GM19372 (cell line): ENCODE measurements at regions not wholly inside any gene's neighbourhood (a gene's known extent, or its start where the extent isn't known, plus 50 kb on each side); places are given as distances from the start of the nearest gene placed in this dataset.

Source experiments
- ATAC-seq: cut with Tn5 transposase; IDR thresholded peaks from one replicate; pipeline ENCODE4 v1.9.1; 2021; ENCODE audit warnings: mild to moderate bottlenecking, low read depth, moderate library complexity; ENCODE audit not compliant: unreplicated experiment

GRCh38 chr4:116877069-116877468 lies 208.3 kb downstream of the TRAM1L1 start:
- ATAC-seq: no peak

- no peak for ATAC-seq
These were observed 212.4 kb downstream of the TRAM1L1 start for GRCh38 chr4:116872941-116873340.

- ATAC-seq: no peak
These were observed 213.1 kb downstream of the TRAM1L1 start for GRCh38 chr4:116872308-116872707.

GRCh38 chr4:116870686-116871085 lies 214.7 kb downstream of the TRAM1L1 start:
- ATAC-seq: no peak

- ATAC-seq: no peak
These were observed 219.3 kb downstream of the TRAM1L1 start for GRCh38 chr4:116866106-116866505.

GRCh38 chr4:116862592-116862991 lies 222.8 kb downstream of the TRAM1L1 start:
- no peak for ATAC-seq

- ATAC-seq: no peak
These were observed 224.5 kb downstream of the TRAM1L1 start for GRCh38 chr4:116860891-116861290.

GRCh38 chr4:116849620-116850019 lies 235.8 kb downstream of the TRAM1L1 start:
- no peak for ATAC-seq

- ATAC-seq: no peak
These were observed 237.8 kb downstream of the TRAM1L1 start for GRCh38 chr4:116847616-116848015.

- no peak for ATAC-seq
These were observed 245.6 kb downstream of the TRAM1L1 start for GRCh38 chr4:116839826-116840225.

- no peak for ATAC-seq
These were observed 246.8 kb downstream of the TRAM1L1 start for GRCh38 chr4:116838609-116839008.

- ATAC-seq: no peak
These were observed 256.2 kb downstream of the TRAM1L1 start for GRCh38 chr4:116829187-116829586.

GRCh38 chr4:116824172-116824571 lies 261.2 kb downstream of the TRAM1L1 start:
- no peak for ATAC-seq

- no peak for ATAC-seq
These were observed 273.6 kb downstream of the TRAM1L1 start for GRCh38 chr4:116811730-116812129.

GRCh38 chr4:116796022-116796421 lies 289.4 kb downstream of the TRAM1L1 start:
- no peak for ATAC-seq

- ATAC-seq: no peak
These were observed 296.7 kb downstream of the TRAM1L1 start for GRCh38 chr4:116788723-116789122.

GRCh38 chr4:116755051-116755450 lies 330.3 kb downstream of the TRAM1L1 start:
- ATAC-seq: no peak

- no peak for ATAC-seq
These were observed 333.3 kb downstream of the TRAM1L1 start for GRCh38 chr4:116752027-116752426.

- ATAC-seq: no peak
These were observed 348.6 kb downstream of the TRAM1L1 start for GRCh38 chr4:116736756-116737155.

- no peak for ATAC-seq
These were observed 351.2 kb downstream of the TRAM1L1 start for GRCh38 chr4:116734178-116734577.

GRCh38 chr4:116733370-116733769 lies 352.0 kb downstream of the TRAM1L1 start:
- ATAC-seq: no peak

- no peak for ATAC-seq
These were observed 358.9 kb downstream of the TRAM1L1 start for GRCh38 chr4:116726523-116726922.

- no peak for ATAC-seq
These were observed 361.1 kb downstream of the TRAM1L1 start for GRCh38 chr4:116724249-116724648.
